ENCODE measurements at regions not wholly inside any gene's neighbourhood (a gene's known extent, or its start where the extent isn't known, plus 50 kb on each side); places are given as distances from the start of the nearest gene placed in this dataset.

DNA sequence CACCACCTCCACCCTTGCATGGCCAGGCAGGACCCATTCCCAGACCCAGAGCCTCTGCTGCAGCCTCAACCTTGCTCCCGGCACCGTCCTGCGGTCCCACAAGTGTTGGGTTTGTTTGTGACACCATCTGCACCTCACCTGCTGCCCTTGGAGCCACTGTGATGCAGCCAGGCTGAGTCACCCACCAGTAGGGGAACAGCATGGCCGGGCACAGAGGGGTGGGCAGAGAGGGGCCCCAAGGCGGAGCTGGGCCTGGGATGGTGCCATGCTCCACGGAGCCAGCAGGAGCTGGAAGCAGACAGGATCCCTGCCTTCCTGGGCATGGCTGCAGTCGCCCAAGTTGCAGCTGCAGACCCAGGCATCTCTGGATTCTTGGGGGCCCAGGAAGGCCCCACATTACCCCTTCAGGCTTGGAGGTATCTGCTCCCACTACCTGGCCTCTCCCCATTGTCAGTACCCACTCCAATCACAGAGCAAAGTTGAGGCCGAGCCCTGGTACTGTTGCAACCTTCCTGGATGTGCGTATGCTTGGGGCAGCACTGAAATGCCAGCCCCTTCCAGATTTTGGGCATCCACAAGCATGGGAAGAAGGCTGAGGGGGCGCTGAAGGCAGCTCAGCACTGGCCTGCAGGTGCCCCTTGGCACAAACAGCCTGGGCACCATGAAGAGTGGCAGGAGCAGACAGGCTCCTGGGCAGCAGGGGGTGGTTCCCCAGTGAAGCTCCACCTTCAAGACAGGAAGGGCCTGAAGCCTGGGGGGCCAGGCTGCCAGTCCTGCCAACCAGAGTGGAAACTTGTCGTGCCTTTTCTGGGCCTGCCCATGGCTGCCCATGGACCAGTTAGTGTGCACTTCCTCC, 172.8 kb downstream of the MATN1 start:
- no peak for TF ChIP-seq POLR2A (IDR thresholded peaks at IDR 0.05)
- TF ChIP-seq, protein P1, sequence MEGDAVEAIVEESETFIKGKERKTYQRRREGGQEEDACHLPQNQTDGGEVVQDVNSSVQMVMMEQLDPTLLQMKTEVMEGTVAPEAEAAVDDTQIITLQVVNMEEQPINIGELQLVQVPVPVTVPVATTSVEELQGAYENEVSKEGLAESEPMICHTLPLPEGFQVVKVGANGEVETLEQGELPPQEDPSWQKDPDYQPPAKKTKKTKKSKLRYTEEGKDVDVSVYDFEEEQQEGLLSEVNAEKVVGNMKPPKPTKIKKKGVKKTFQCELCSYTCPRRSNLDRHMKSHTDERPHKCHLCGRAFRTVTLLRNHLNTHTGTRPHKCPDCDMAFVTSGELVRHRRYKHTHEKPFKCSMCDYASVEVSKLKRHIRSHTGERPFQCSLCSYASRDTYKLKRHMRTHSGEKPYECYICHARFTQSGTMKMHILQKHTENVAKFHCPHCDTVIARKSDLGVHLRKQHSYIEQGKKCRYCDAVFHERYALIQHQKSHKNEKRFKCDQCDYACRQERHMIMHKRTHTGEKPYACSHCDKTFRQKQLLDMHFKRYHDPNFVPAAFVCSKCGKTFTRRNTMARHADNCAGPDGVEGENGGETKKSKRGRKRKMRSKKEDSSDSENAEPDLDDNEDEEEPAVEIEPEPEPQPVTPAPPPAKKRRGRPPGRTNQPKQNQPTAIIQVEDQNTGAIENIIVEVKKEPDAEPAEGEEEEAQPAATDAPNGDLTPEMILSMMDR (IDR thresholded peaks at IDR 0.05) = no peak
